Mesothelial cell of epicardium (in vitro differentiated cells): ENCODE measurements at regions not wholly inside any gene's neighbourhood (a gene's known extent, or its start where the extent isn't known, plus 50 kb on each side); places are given as distances from the start of the nearest gene placed in this dataset.
"Not testable (repeated sequence)": the region's sequence is repeated elsewhere in the genome, so short reads cannot be mapped to it uniquely, and the experiment has no call there.

Source experiments
- DNase-seq, 2 experiments: peaks; one replicate each; pipeline ENCODE4 v3.0.0; 2021; ENCODE audit warnings: low spot score in 2 of 2; ENCODE audit not compliant: unreplicated experiment in 2 of 2
- H3K27ac Mint-ChIP-seq: 2 replicates; pipeline ENCODE4 v1.8.0; 2021; ENCODE audit warnings: mixed read lengths
- H3K27me3 Mint-ChIP-seq: 2 replicates; pipeline ENCODE4 v1.8.0; 2021; ENCODE audit warnings: low read depth, mixed read lengths
- H3K36me3 Mint-ChIP-seq: 2 replicates; pipeline ENCODE4 v1.8.0; 2021; ENCODE audit warnings: mixed read lengths
- H3K4me1 Mint-ChIP-seq: 2 replicates; pipeline ENCODE4 v1.8.0; 2021; ENCODE audit warnings: mixed read lengths
- H3K4me3 Mint-ChIP-seq: 2 replicates; pipeline ENCODE4 v1.8.0; 2021; ENCODE audit warnings: mild to moderate bottlenecking, moderate library complexity, mixed read lengths
- H3K9me3 Mint-ChIP-seq: 2 replicates; pipeline ENCODE4 v1.8.0; 2021; ENCODE audit warnings: mixed read lengths
- CTCF ChIP-seq: fragments of 200-600 bp; sonication (generic); IDR thresholded peaks from one replicate; pipeline ENCODE4 v1.5.0; 2021; ENCODE audit warnings: antibody characterized with exemption; ENCODE audit not compliant: unreplicated experiment

- DNase-seq: no peak
- Mint-ChIP-seq H3K4me3 (no peak overlapping the region), H3K9me3 (peaks cover 28% of the 10 kb centered on the region), H3K27ac (peak overlapping the region; percentile 26), H3K27me3 (no peaks in the 10 kb centered on the region), H3K4me1 (peaks cover 13% of the 10 kb centered on the region), H3K36me3 (peaks cover 7% of the 10 kb centered on the region)
- peak; percentile 53 for TF ChIP-seq CTCF
These were observed 437.5 kb upstream of the MBL2 start for GRCh38 chr10:53209944-53210611.

- Mint-ChIP-seq H3K4me1 (no peaks in the 10 kb centered on the region), H3K4me3 (no peak overlapping the region), H3K27ac (no peak overlapping the region), H3K36me3 (peaks cover 6% of the 10 kb centered on the region), H3K27me3 (no peaks in the 10 kb centered on the region), H3K9me3 (peaks cover 31% of the 10 kb centered on the region)
- TF ChIP-seq CTCF: no peak
- DNase-seq: no peak
These were observed 411.1 kb upstream of the MBL2 start for GRCh38 chr10:53183733-53184132.

- H3K9me3 Mint-ChIP-seq: no peaks in the 10 kb centered on the region
- no peak overlapping the region for H3K27ac Mint-ChIP-seq
- no peaks in the 10 kb centered on the region for H3K27me3 Mint-ChIP-seq
- no peak for DNase-seq
- no peaks in the 10 kb centered on the region for H3K36me3 Mint-ChIP-seq
- TF ChIP-seq CTCF: no peak
- H3K4me1 Mint-ChIP-seq: no peaks in the 10 kb centered on the region
- no peak overlapping the region for H3K4me3 Mint-ChIP-seq
These were observed 404.9 kb upstream of the MBL2 start for GRCh38 chr10:53177468-53177867.

GRCh38 chr10:53166325-53166724 lies 393.7 kb upstream of the MBL2 start:
- Mint-ChIP-seq H3K4me1 (peaks cover 14% of the 10 kb centered on the region), H3K27ac (no peak overlapping the region), H3K27me3 (no peaks in the 10 kb centered on the region), H3K4me3 (no peak overlapping the region), H3K36me3 (no peaks in the 10 kb centered on the region), H3K9me3 (peaks cover 5% of the 10 kb centered on the region)
- no peak for TF ChIP-seq CTCF
- no peak for DNase-seq

- H3K4me3 Mint-ChIP-seq: no peak overlapping the region
- no peak for DNase-seq
- H3K27me3 Mint-ChIP-seq: no peaks in the 10 kb centered on the region
- H3K36me3 Mint-ChIP-seq: no peaks in the 10 kb centered on the region
- peaks cover 14% of the 10 kb centered on the region for H3K4me1 Mint-ChIP-seq
- no peak overlapping the region for H3K27ac Mint-ChIP-seq
- TF ChIP-seq CTCF: no peak
- no peaks in the 10 kb centered on the region for H3K9me3 Mint-ChIP-seq
These were observed 390.3 kb upstream of the MBL2 start for GRCh38 chr10:53162856-53163255.

GRCh38 chr10:53161231-53161630 lies 388.6 kb upstream of the MBL2 start:
- no peak overlapping the region for H3K4me3 Mint-ChIP-seq
- no peak overlapping the region for H3K27ac Mint-ChIP-seq

GRCh38 chr10:53155674-53156073 lies 383.1 kb upstream of the MBL2 start:
- H3K27me3 Mint-ChIP-seq, H3K4me3 Mint-ChIP-seq, DNase-seq, H3K27ac Mint-ChIP-seq, H3K4me1 Mint-ChIP-seq, H3K36me3 Mint-ChIP-seq: not testable (repeated sequence)
- H3K9me3 Mint-ChIP-seq: peaks cover 23% of the 10 kb centered on the region

More at GRCh38 chr10:53161231-53161630, 388.6 kb upstream of the MBL2 start:
- Mint-ChIP-seq H3K36me3 (no peaks in the 10 kb centered on the region), H3K9me3 (peaks cover 9% of the 10 kb centered on the region), H3K27me3 (no peaks in the 10 kb centered on the region), H3K4me1 (peaks cover 7% of the 10 kb centered on the region)
- TF ChIP-seq CTCF: no peak
- DNase-seq: no peak
